Activated CD4-positive, alpha-beta memory T cell treated with anti-CD3 and anti-CD28 coated beads for 36 hours (primary cell): ENCODE measurements at regions not wholly inside any gene's neighbourhood (a gene's known extent, or its start where the extent isn't known, plus 50 kb on each side); places are given as distances from the start of the nearest gene placed in this dataset.

ENCODE experiments used
- CTCF ChIA-PET: fragments of 350-600 bp; sonication (Branson Sonifier 250); formaldehyde crosslinking; loops from one replicate; lab custom pipeline; 2021; ENCODE audit warnings: antibody characterized with exemption, inconsistent platforms; lab: Charles Lee
- POLR2A ChIA-PET: fragments of 350-600 bp; sonication (Branson Sonifier 250); formaldehyde crosslinking; loops from one replicate; lab custom pipeline; 2021; ENCODE audit warnings: antibody characterized with exemption; lab: Charles Lee
- DNase-seq: peaks from one replicate; pipeline ENCODE4 v3.0.0-alpha.2; 2020
- H3K27ac Mint-ChIP-seq: one replicate; pipeline ENCODE4 v1.8.0; 2021; ENCODE audit warnings: mixed read lengths
- H3K27me3 Mint-ChIP-seq: one replicate; pipeline ENCODE4 v1.8.0; 2021; ENCODE audit warnings: mixed read lengths
- H3K36me3 Mint-ChIP-seq: one replicate; pipeline ENCODE4 v1.8.0; 2021; ENCODE audit warnings: mixed read lengths
- H3K4me1 Mint-ChIP-seq: one replicate; pipeline ENCODE4 v1.8.0; 2021; ENCODE audit warnings: low read depth, mixed read lengths
- H3K4me3 Mint-ChIP-seq: one replicate; pipeline ENCODE4 v1.8.0; 2021; ENCODE audit warnings: mild to moderate bottlenecking, mixed read lengths
- H3K9me3 Mint-ChIP-seq: one replicate; pipeline ENCODE4 v1.8.0; 2021; ENCODE audit warnings: mixed read lengths
- intact Hi-C: fragments of 100-400 bp; cut with micrococcal nuclease; formaldehyde crosslinking; loops from one replicate; pipeline ENCODE4 v1.15.1; 2023

DNA sequence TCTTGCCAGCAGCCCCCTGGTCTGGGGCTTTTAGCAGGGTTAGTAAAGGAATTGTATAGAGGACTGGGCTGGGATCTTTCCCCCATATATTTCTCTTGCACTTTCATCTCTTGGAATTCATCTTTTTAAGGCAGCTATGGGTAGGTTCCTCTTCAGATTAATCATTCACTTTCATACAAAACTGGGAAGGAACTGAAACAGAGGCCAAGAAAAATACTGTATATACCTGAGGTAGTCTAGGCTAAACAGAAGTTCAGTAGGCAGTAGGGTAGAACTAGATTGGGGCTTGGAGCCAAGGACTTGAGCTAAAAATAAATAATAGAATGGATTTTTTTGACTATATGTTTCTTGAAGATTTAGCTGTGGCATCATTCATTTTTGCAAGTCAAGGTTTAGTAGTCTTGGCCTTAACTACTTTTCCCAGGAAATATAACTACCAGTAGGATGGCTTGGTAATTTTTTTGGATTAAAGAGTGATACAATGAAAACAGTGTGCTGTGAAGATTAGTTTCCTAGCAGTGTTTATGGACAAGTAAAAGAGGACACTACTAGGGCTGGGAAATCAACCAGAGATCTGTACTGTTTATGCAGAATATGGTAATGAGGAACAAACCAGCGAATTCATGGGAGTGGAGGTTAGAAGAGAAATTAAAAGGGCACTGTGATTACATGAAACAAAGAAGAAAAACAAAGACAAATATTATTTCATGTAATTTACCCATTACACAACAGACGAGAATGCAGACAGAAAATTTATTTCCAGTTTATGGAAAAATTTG lies 50.9 kb upstream of the PTGS2 start:
- peaks cover 4% of the 10 kb centered on the region for H3K9me3 Mint-ChIP-seq
- intact Hi-C loops: no loop called here
- no peak overlapping the region for H3K4me3 Mint-ChIP-seq
- H3K27ac Mint-ChIP-seq: no peak overlapping the region
- H3K4me1 Mint-ChIP-seq: peaks cover 3% of the 10 kb centered on the region
- DNase-seq: no peak
- no peaks in the 10 kb centered on the region for H3K36me3 Mint-ChIP-seq
- H3K27me3 Mint-ChIP-seq: peaks cover 11% of the 10 kb centered on the region
- ChIA-PET POLR2A (no interaction called here), CTCF (no interaction called here)
